Body of pancreas (tissue), 4 donors: ENCODE measurements at regions not wholly inside any gene's neighbourhood (a gene's known extent, or its start where the extent isn't known, plus 50 kb on each side); places are given as distances from the start of the nearest gene placed in this dataset.

Experiments used
- CTCF ChIP-seq, 7 experiments: fragments of 450-650 bp in 4 of 7; fragments of 200-600 bp in 3 of 7; sonication (generic) in 3 of 7; IDR thresholded peaks; one replicate each; pipeline ENCODE4 v1.5.1; 2016 to 2019; ENCODE audit warnings: antibody characterized with exemption in 7 of 7
- POLR2A ChIP-seq, 3 donors: fragments of 450-650 bp; IDR thresholded peaks; one replicate each; pipeline ENCODE4 v1.6.1; 2016; ENCODE audit warnings: antibody characterized with exemption in 3 of 3, mild to moderate bottlenecking in 2 of 3

- no peak for TF ChIP-seq CTCF (IDR thresholded peaks at IDR 0.05)
- TF ChIP-seq POLR2A (IDR thresholded peaks at IDR 0.05), result no peak
Observed at GRCh38 chr1:48084826-48085225, 87.6 kb upstream of the TRABD2B start.
